ENCODE measurements at regions not wholly inside any gene's neighbourhood (a gene's known extent, or its start where the extent isn't known, plus 50 kb on each side); places are given as distances from the start of the nearest gene placed in this dataset.

- H3K4me3 ChIP-seq (ENCODE audit: low read length) = no peak overlapping the region
- TF ChIP-seq, protein P1, sequence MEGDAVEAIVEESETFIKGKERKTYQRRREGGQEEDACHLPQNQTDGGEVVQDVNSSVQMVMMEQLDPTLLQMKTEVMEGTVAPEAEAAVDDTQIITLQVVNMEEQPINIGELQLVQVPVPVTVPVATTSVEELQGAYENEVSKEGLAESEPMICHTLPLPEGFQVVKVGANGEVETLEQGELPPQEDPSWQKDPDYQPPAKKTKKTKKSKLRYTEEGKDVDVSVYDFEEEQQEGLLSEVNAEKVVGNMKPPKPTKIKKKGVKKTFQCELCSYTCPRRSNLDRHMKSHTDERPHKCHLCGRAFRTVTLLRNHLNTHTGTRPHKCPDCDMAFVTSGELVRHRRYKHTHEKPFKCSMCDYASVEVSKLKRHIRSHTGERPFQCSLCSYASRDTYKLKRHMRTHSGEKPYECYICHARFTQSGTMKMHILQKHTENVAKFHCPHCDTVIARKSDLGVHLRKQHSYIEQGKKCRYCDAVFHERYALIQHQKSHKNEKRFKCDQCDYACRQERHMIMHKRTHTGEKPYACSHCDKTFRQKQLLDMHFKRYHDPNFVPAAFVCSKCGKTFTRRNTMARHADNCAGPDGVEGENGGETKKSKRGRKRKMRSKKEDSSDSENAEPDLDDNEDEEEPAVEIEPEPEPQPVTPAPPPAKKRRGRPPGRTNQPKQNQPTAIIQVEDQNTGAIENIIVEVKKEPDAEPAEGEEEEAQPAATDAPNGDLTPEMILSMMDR (conservative IDR thresholded peaks at IDR 0.05; ENCODE audit: low read depth, low read length) = no peak
- no peak for DNase-seq (ENCODE audit: low read depth)
These were observed 215.6 kb upstream of the PPFIA2 start for GRCh38 chr12:81974762-81975161.

GRCh38 chr12:81968421-81968820, 209.3 kb upstream of the PPFIA2 start:
- no peak for DNase-seq (ENCODE audit: low read depth)
- H3K4me3 ChIP-seq (ENCODE audit: low read length) = no peak overlapping the region
- TF ChIP-seq, protein P1 (conservative IDR thresholded peaks at IDR 0.05; ENCODE audit: low read depth, low read length) = no peak

DNA sequence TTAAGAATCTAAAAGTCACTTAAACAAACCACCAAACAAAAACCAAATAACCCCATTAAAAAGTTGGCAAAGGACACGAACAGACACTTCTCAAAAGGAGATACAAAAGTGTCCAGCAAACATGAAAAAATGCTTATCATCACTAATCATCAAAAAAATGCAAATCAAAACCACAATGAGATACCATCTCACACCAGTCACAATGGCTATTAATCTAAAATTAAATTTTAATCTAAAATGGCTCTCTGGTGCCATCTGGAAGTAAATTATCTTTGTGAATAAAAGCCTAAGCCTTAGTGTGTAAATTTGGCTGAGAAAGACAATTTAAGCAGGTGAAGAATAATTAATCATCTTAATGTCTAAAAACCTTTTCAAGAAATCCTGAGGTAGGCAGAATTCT, 204.5 kb upstream of the PPFIA2 start:
- TF ChIP-seq, protein P1 (conservative IDR thresholded peaks at IDR 0.05; ENCODE audit: low read depth, low read length) = no peak
- no peak overlapping the region for H3K4me3 ChIP-seq (ENCODE audit: low read length)
- DNase-seq (ENCODE audit: low read depth) = no peak

- H3K4me3 ChIP-seq (ENCODE audit: low read length) = no peak overlapping the region
- no peak for DNase-seq (ENCODE audit: low read depth)
- TF ChIP-seq, protein P1 (conservative IDR thresholded peaks at IDR 0.05; ENCODE audit: low read depth, low read length) = no peak
These were observed 203.9 kb upstream of the PPFIA2 start for GRCh38 chr12:81963026-81963425.

DNA sequence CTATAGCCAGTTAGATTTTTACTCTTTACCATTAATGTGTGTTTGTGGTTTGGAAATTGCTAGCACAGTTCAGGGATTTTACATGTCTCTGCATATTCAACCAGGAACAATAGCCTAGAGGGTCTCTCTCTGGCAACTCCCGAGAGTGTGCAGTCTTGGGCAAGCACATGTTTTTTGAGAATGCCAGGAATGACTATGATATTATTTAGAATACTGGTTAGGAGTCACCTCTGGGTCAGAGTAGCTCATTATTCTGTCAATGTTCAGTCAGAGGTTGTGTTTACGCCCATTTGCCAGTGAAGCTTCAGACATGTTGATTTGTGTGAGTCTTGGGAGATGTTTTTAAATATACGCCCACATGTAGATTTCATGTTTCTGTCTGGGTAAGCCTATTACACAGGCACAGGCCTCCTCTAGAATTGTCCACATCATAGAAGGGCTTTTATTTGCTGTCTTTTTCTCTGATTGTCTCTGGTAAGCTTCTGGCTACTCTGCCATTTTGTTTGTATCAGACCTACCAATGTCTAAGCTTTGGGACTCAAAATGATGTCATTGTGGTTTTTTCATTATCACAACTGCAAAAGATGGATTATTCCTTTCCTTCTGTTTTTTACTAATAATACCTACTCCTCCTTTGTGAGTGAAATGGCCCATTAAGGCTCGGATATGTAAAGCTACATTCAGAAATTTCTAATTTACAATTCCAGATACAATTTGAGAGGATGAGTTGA, 203.1 kb upstream of the PPFIA2 start:
- H3K4me3 ChIP-seq (ENCODE audit: low read length) = no peak overlapping the region
- TF ChIP-seq, protein P1 (conservative IDR thresholded peaks at IDR 0.05; ENCODE audit: low read depth, low read length) = no peak
- DNase-seq (ENCODE audit: low read depth) = no peak

- TF ChIP-seq, protein P1 (conservative IDR thresholded peaks at IDR 0.05; ENCODE audit: low read depth, low read length) = no peak
- no peak for DNase-seq (ENCODE audit: low read depth)
- no peak overlapping the region for H3K4me3 ChIP-seq (ENCODE audit: low read length)
These were observed 199.3 kb upstream of the PPFIA2 start for GRCh38 chr12:81958406-81958805.

- DNase-seq (ENCODE audit: low read depth) = no peak
- no peak overlapping the region for H3K4me3 ChIP-seq (ENCODE audit: low read length)
- TF ChIP-seq, protein P1 (conservative IDR thresholded peaks at IDR 0.05; ENCODE audit: low read depth, low read length) = no peak
These were observed 198.5 kb upstream of the PPFIA2 start for GRCh38 chr12:81957631-81958030.
